ENCODE measurements at regions not wholly inside any gene's neighbourhood (a gene's known extent, or its start where the extent isn't known, plus 50 kb on each side); places are given as distances from the start of the nearest gene placed in this dataset.

- no peaks in the 10 kb centered on the region for H3K27me3 ChIP-seq
- H3K4me1 ChIP-seq: peaks cover 0 to 6% (median 0%) of the 10 kb centered on the region in 4 donors
- H3K4me3 ChIP-seq: no peak overlapping the region
- no peaks in the 10 kb centered on the region for H3K9me3 ChIP-seq
- WGBS (ENCODE audit: insufficient coverage, low coverage, low lambda C conversion rate, missing lambda C conversion rate): 63% methylated on average over 13 of the region's 16 CpGs
- intact Hi-C loops (cut with DNase I): loop anchor here in 1 of 2 donors (10.0 kb wide), 1 partner anchor 54 kb away; no protein-coding TSS in a partner anchor
- no peak overlapping the region for H3K27ac ChIP-seq
- DNase-seq (no peak), ATAC-seq (no peak)
- no peaks in the 10 kb centered on the region for H3K36me3 ChIP-seq
- TF ChIP-seq POLR2A (IDR thresholded peaks at IDR 0.05) (no peak), CTCF (IDR thresholded peaks at IDR 0.05) (no peak)
Observed at GRCh38 chr21:34198231-34199120, 125.1 kb downstream of the MRPS6 start.

- Histone ChIP-seq H3K36me3 (no peaks in the 10 kb centered on the region), H3K27me3 (no peaks in the 10 kb centered on the region), H3K4me1 (peaks cover 0 to 6% (median 0%) of the 10 kb centered on the region in 4 donors), H3K4me3 (no peak overlapping the region), H3K27ac (peak overlapping the region in 1 of 3 donors; percentile 0), H3K9me3 (no peaks in the 10 kb centered on the region)
- WGBS (ENCODE audit: insufficient coverage, low coverage, low lambda C conversion rate, missing lambda C conversion rate): 64% methylated on average over 3 of the region's 7 CpGs
- no peak for TF ChIP-seq CTCF (IDR thresholded peaks at IDR 0.05)
- no peak for TF ChIP-seq POLR2A (IDR thresholded peaks at IDR 0.05)
- ATAC-seq: no peak
- intact Hi-C loops (cut with DNase I): loop anchor here in 1 of 2 donors (10.0 kb wide), 1 partner anchor 55 kb away; no protein-coding TSS in a partner anchor
- no peak for DNase-seq
Observed at GRCh38 chr21:34199121-34199910, 125.9 kb downstream of the MRPS6 start.

DNA sequence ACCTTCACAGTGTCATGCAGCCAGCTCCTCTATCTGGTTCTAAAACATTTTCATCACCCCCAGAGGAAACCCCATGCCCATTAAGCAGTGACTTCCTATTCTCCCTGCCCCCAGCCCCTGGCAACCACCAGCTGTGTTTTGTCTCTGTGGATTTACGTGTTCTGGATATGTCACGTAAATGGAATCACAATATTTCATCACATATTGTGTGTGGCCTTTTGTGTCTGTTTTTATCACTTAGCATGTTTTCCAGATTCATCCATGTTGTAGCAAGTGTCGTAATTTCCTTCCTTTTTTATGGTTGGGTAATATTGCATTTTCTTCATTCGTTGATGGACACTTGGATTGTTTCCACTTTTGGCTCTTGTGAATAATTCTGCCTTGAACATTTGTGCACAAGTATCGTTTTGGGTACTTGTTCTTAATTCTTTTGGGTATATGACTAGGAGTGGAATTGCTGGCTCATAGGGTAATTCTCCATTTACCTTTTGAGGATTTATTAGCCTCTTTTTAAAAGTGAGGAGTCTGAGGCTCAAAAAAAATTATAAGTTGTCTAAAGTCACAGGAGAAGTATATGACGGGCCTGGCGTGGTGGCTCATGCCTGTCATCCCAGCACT, 127.0 kb downstream of the MRPS6 start:
- peak overlapping the region in 2 of 3 donors; percentile 33 to 86 for H3K27ac ChIP-seq
- no peak overlapping the region for H3K4me3 ChIP-seq
- H3K36me3 ChIP-seq: no peaks in the 10 kb centered on the region
- 55% methylated on average over 7 of the region's 7 CpGs for WGBS (ENCODE audit: insufficient coverage, low coverage, low lambda C conversion rate, missing lambda C conversion rate)
- H3K9me3 ChIP-seq: no peaks in the 10 kb centered on the region
- DNase-seq (no peak), ATAC-seq (no peak)
- intact Hi-C loops (cut with DNase I): no loop called here
- no peaks in the 10 kb centered on the region for H3K27me3 ChIP-seq
- TF ChIP-seq CTCF (IDR thresholded peaks at IDR 0.05) (no peak), POLR2A (IDR thresholded peaks at IDR 0.05) (no peak)
- H3K4me1 ChIP-seq: peaks cover 0 to 6% (median 0%) of the 10 kb centered on the region in 4 donors

DNA sequence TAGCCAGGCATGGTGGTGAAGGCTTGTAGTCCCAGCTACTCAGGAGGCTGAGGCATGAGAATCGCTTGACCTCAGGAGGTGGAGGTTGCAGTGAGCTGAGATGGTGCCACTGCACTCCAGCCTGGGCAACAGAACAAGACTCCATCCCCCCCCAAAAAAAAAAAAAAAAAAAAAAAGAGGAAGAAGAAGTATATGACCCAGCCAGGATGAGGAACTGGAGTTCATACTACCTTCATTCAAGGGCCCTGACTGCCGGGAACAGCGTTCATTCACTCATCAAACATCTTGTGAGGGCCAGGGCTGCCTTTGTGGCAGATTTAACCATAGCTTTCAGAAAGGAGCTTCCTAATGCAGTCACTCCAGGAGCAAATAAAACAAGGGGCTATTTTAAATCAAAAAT, 127.6 kb downstream of the MRPS6 start:
- H3K27me3 ChIP-seq: no peaks in the 10 kb centered on the region
- DNase-seq: no peak
- H3K36me3 ChIP-seq: no peaks in the 10 kb centered on the region
- peak overlapping the region; percentile 69 to 86 (median 85) for H3K27ac ChIP-seq
- peak overlapping the region in 1 of 3 donors; percentile 61 for H3K4me3 ChIP-seq
- H3K4me1 ChIP-seq: peaks cover 0 to 6% (median 0%) of the 10 kb centered on the region in 4 donors
- H3K9me3 ChIP-seq: no peaks in the 10 kb centered on the region
- ATAC-seq: peak in 2 of 4 donors; percentile 2 to 3
- TF ChIP-seq CTCF (IDR thresholded peaks at IDR 0.05) (no peak), POLR2A (IDR thresholded peaks at IDR 0.05) (no peak)
- intact Hi-C loops (cut with DNase I): no loop called here
- WGBS (ENCODE audit: insufficient coverage, low coverage, low lambda C conversion rate, missing lambda C conversion rate): 40% methylated on average over 2 of the region's 3 CpGs
